DMS 273 (cell line): ENCODE measurements at regions not wholly inside any gene's neighbourhood (a gene's known extent, or its start where the extent isn't known, plus 50 kb on each side); places are given as distances from the start of the nearest gene placed in this dataset.
A peak's percentile ranks its signal among the peaks of the same experiment; 100 is the strongest.

Source experiments
- DNase-seq: peaks from one replicate; lab custom pipeline; 2025; ENCODE audit not compliant: unreplicated experiment; lab: John Stamatoyannopoulos, UW

GRCh38 chr4:133903029-133903428, 298.6 kb downstream of the PABPC4L start:
- DNase-seq = no peak

GRCh38 chr4:133891011-133891410, 310.6 kb downstream of the PABPC4L start:
- DNase-seq = no peak

GRCh38 chr4:133887723-133888122, 313.9 kb downstream of the PABPC4L start:
- no peak for DNase-seq

GRCh38 chr4:133869486-133869885, 332.1 kb downstream of the PABPC4L start:
- DNase-seq = no peak

GRCh38 chr4:133868856-133869255, 332.7 kb downstream of the PABPC4L start:
- no peak for DNase-seq

- no peak for DNase-seq
Observed at GRCh38 chr4:133866328-133866699, 335.3 kb downstream of the PABPC4L start.

GRCh38 chr4:133865612-133866327, 335.8 kb downstream of the PABPC4L start:
- DNase-seq = no peak

GRCh38 chr4:133863153-133863552, 338.4 kb downstream of the PABPC4L start:
- DNase-seq = no peak

- DNase-seq = no peak
Observed at GRCh38 chr4:133856731-133857355, 344.7 kb downstream of the PABPC4L start.

GRCh38 chr4:133855001-133855400, 346.6 kb downstream of the PABPC4L start:
- DNase-seq = no peak

GRCh38 chr4:133839326-133839725, 362.3 kb downstream of the PABPC4L start:
- DNase-seq = no peak

- no peak for DNase-seq
Observed at GRCh38 chr4:133823177-133823576, 378.4 kb downstream of the PABPC4L start.

- DNase-seq = no peak
Observed at GRCh38 chr4:133812954-133813353, 388.6 kb downstream of the PABPC4L start.

- no peak for DNase-seq
Observed at GRCh38 chr4:133812236-133812635, 389.4 kb downstream of the PABPC4L start.

GRCh38 chr4:133808151-133808550, 393.4 kb downstream of the PABPC4L start:
- DNase-seq = no peak

- no peak for DNase-seq
Observed at GRCh38 chr4:133803341-133803740, 398.2 kb downstream of the PABPC4L start.

GRCh38 chr4:133802359-133803140, 399.0 kb downstream of the PABPC4L start:
- DNase-seq = no peak

- DNase-seq = no peak
Observed at GRCh38 chr4:133801883-133802282, 399.7 kb downstream of the PABPC4L start.

GRCh38 chr4:133800966-133801365, 400.6 kb downstream of the PABPC4L start:
- DNase-seq = no peak

- peak; percentile 0 for DNase-seq
Observed at GRCh38 chr4:133799717-133800315, 401.8 kb downstream of the PABPC4L start.

GRCh38 chr4:133777661-133778060, 423.9 kb downstream of the PABPC4L start:
- DNase-seq = no peak

- no peak for DNase-seq
Observed at GRCh38 chr4:133776961-133777360, 424.6 kb downstream of the PABPC4L start.
